Middle frontal gyrus (tissue), 1 donor: ENCODE measurements at regions not wholly inside any gene's neighbourhood (a gene's known extent, or its start where the extent isn't known, plus 50 kb on each side); places are given as distances from the start of the nearest gene placed in this dataset.

Source experiments
- DNase-seq: peaks from one replicate; pipeline ENCODE4 v3.0.0-alpha.2; 2015; ENCODE audit warnings: low spot score; ENCODE audit errors: extremely low spot score

DNA sequence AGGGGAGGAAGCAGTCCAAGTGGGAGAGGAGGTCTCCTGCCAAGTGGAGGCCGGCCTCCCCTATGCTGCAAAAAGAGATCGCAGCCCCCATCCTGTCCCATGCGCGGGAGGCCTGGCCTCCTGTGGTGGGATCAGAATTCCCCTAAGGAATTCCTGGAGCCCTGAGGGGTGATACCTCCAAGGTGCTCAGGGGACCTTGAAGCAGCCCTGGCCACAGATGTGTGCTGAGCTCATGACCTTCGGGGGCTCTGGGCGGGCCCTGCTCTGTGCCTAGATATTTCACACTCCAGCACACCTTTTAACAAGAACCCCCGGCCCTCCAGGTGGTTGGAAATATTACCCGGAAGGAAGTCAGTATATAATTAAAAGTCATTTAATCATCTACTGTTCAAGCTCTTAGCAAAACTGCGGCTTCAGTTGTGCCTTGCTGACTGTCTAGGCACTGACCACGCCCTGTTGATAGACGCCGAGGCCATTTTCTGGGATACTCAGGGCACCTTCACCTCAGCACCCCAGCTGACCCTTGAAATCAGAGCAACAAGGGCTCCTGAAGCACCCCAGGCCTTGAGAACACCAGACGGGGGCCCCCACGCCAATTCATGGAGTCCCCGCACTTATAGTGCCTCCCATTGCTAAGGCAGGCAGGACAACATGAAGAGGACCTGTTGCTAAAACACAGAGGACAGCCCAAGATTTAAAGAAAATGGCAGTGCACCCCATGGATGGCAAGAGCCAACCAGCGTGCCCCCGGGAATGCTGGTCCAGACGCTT lies 119.1 kb downstream of the NDUFA10 start:
- DNase-seq, result no peak

DNA sequence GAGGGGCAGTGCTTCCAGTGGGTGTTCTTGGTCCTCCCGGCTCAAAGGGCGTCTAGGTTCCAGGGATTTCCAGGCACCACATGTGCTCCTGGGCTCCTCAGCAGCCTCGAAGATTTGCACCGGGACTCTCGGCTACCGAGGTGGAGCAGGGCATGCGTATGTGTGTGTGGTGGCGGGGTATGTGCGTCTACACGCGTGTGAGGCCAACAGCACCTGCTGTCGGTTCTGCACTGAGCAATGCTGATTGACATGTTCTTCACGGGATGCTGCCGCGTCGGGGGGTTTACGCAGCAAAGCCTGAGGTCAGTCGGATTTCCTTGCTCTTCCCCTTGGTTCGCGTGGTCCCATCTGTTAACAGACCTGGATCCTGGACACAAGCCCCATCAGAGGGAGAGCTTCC lies 119.8 kb downstream of the NDUFA10 start:
- DNase-seq, result no peak

DNA sequence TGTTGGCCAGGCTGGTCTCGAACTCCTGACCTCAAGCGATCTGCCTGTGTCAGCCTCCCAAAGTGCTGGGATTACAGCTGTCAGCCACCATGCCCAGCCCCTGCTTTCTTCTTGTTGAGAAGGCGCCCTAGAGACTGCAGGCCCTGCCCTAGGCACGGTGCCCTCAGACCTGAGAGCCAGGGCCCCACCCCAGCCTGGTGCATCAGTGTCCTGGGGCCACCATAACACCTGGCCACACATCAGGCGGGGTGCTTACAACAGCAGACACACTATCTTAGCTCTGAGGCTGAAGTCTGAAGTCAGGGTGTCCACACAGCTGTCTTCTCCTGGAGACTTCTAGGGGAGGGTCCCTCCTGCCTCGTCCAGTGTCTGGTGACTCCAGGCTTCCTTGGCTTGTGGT lies 120.6 kb downstream of the NDUFA10 start:
- no peak for DNase-seq

DNA sequence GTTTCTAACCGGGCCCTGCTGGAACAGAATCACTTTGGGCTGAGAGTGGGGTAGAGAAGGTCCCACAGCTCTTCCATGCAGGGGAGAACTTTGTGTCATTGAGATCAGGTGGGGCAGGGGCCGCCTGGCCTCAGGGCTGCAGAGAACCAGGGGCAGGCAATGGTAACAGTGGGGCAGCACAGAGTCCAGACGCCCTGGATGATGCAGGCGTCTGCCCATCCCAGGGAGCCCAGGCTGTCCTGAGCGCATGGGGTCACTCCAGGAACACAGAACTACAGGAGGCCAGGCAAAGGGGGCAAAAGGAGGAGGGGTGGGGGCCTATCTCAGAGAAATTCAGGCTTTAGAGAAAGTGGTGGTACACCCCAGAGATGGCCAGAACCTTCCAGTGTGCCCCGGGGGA lies 121.3 kb downstream of the NDUFA10 start:
- no peak for DNase-seq

DNA sequence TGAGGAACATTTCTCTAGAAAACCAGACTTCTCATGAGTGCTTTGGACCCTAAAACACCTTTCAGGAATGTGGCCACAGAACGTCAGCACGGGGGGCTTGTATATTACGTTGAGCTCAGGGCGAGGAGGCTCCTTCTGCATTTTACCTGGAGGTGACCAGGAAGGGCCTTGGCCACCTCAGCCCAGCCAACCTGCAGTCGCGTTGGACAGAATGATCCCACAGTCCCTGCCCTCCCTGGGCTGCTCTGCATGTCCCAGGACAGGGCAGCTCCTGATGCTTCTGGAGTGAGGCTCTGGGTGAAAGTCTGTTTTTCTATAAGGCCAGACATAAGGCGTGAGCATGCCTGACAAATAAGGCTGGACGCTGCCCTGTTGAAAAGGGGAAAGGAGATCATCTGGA lies 121.9 kb downstream of the NDUFA10 start:
- DNase-seq, result no peak

DNA sequence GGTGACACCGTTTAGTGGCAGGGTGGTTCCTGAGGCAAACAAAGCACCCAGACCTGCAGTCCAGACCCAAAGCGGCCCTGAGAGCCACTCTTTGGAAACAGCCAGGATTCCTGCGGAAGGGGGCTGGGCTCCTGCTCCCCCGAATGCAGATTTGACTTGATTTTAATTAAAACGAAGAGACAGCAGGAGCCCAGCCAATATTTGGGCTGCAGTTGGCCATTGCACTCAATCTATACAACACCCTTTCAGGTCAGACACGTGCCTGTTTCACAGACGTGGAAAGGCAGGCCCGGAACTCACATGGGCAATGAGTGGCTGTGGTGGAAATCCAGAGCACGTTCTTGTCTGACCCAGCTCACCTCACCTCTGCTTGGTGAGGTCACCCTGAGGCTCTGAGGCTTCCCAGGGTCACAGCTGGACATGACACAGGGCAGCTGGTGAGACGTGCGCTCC lies 122.4 kb downstream of the NDUFA10 start:
- no peak for DNase-seq

DNA sequence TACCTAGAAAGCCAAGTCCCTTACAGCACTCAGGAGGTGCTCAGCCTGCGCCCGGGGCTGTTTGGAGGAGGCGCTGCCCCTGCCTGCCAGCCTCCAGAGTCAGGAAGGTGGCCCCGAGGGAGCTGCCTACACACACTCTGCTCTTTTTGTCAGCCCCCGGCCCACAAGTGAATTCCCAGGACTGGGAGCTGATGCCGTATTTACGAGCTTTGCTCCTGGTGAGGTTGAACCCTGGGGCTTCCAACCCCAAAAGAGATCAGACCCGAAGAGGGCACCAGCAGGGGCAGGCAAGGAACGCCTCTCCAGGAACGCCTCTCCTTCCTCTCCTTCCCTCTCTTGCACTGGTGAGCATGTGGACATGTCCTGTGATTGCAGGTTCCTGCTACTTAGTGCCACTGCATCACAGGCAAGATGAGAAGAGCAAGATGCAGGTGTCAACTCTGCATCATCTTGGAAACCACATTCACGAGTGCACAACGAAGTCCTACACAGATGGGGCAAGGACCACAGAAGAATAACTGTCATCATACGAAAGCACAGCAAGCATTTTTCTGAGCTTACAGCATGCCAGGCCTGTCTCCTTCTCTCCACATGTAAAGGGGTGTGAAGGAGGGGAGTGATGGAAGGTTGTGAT lies 126.7 kb downstream of the NDUFA10 start:
- no peak for DNase-seq

DNA sequence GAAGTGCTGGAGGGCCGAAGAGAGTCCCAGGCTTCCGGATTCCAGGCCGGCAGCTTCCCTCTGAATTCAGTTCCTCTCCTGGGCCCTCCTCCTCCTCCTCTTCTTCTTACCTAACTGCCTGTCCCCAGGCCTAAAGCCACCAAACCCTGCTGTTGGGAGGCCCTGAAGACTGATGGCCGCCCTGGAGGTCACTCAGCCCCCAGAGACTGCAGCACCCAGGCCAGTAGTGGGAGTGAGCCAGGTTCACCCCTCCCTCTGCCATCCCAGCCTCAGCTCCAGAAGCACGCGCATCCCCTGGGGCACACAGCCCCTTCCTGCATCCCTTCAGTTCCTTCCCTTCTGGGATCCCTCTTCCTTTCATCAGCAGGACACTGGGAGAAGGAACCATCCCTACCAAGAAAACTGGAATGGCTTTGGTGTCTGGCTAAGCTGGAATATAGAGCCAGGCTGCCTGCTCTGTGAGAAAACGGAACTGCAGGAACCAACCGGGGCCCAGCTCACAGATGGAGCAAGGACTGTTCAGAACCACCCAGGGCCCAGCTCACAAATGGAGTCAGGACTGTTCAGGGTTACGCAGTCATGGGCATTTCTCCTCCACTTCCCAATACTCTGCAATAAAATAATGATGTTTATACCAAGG lies 127.4 kb downstream of the NDUFA10 start:
- DNase-seq, result no peak

DNA sequence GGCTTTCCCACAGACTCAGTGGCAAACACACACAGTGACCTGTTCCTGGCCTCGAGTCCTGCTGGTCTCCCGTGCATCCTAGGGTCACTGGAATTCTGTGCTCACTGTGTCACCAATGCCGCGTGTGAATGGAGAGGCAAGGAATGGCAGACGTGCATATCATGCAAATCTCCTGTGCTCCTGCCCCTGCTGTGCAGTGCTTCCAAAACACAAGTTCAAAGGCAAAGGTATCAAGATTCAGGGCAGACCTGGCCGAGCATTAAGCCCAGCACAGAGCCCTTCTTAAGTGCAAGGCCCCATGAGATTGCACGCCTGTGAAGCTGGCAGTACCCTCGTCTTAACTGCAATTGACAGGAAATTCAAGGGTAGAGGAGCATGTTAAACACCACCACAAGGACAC lies 129.1 kb downstream of the NDUFA10 start:
- DNase-seq, result no peak

DNA sequence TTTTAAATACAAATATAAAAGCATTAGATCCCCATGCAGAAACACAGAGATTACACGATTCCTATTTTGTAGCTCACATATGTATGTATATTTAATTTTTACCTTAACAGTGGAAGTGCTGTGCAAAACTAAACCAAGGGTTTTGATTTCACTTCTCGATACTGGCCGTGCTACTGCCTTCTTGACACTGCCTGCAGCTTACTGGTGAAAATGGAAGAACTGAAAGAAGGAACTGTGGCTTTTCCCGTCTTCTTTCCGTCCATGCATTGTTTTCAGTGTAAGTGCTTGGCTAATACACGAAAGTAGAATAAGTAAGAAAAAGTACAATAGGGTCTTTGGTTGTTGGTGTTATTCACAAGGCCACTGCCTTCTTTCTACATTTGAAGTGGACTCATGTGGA lies 129.5 kb downstream of the NDUFA10 start:
- no peak for DNase-seq

DNA sequence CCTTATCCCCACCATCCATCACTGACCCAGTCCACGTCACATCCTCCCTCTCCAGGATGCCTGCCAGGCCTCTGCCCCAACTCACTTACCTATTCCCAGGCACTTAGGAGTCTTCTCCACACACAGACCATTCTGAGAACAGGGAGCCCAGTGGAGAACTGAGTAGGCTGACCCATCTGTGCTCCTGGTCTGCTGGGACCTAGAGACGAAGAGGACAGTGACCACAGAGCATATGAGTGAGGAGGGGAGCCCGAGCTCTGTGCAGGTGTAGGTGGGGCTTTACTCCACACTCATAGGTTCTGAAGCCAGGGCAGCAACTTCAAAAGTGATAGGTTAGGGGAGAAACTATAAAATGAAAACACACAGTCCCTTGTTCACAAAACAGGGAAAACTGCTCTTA lies 130.0 kb downstream of the NDUFA10 start:
- DNase-seq, result no peak

DNA sequence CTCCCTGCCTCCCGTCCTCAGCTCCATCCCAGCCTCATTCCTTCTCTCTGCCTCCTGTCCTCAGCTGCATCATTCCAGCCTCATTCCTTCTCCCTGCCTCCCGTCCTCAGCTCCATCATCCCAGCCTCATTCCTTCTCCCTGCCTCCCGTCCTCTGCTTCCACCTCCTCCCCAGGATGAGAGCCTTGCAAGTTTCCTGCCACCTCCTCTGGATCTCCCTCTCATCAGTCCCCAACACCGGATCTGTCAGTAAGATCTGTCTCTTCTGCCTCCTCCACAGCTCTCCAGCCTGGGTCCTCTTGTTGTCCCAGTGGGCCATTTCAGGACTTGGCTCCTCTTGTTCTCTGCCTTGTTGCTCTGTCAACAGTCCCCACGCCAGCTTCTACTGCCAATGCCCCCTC lies 130.9 kb downstream of the NDUFA10 start:
- DNase-seq, result no peak

DNA sequence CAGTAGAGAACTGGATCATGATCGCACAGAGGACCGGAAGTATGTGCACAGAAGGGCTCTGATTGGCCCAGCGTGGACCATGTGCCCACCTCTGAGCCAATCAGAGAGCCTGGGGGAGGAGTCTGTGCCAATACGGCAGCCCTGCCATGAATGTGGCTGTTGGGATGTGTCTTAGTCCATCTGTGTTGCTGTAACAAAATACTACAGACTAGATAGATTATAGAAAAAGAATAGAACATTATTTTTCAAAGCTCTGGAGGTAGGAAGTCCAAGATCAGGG lies 132.0 kb downstream of the NDUFA10 start:
- DNase-seq, result no peak

DNA sequence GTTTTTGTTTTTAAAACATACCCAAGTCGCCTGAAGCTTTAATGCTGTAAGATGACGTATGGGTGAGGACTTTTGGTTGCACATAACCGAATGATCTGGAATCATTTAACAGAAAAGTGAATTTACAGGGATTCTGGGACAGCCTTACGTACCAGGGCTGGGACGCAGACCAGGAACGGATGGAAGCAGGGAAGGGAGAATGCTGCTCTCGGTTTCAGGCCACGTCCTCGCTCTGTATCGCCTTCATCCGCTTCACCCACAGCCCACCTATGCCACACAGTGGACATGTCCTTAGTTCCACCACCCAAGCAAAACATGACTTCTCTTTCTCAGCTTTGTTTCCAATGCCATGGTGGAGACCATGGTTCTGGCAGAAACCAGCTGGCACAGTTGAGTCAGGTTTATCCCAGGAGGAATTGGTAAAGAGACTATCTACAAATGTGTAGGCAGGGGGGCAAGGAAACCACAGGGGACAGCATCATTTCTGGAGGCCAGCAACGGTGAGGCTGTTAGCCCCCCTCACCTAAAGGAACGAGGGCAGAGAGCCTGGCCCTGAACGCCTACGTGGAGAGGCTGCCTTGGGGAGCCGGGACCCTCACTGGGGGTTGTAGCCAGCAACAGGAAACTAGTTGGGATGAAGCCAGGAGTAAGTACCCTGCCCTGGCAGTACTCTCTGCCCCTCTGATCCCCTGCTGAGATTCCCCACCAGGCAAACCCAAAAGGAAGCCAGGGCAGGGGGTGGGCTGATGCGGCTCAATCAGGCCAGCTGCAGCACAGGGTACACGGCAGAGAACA lies 132.5 kb downstream of the NDUFA10 start:
- no peak for DNase-seq

DNA sequence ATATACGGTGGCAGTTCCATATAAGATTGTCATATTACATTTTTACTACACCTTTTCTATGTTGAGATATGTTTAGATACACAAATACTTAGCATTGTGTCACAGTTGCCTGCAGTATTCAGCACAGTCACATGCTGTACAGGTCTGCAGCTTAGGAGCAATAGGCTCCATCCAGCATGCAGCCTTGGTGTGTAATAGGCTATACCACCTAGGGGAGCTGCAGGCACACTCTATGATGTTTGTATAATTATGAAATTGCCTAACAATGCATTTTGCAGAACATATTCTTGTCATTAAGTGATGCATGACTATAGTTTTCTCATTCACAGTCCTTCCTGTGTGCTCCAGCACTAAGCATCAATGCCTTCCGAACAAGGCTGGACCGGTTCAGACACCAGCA lies 133.4 kb downstream of the NDUFA10 start:
- no peak for DNase-seq

DNA sequence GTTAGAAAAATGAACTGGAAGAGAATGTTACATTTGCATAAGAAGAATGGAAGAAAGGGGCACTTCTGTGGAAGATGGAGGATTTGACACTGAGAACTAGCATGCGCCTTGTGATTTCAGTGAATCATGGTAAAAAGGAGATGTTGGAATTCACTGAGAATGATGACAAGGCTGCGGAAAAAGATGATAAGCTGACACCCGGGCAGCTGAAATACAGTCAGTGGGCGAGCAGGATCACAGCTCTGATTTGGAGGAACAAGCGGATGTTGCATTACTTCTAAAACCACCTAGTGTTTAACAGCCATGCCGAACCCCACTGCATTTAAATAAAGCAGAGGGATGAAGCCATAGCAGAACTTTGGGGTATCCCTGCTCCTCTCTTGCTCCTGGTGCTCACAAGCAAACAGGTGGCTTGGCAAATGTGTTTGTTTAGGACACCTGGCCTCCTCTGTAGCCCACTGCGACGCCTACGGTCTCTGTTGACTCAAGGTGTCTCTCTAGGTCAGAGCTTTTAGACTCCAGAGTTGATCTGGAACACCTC lies 134.9 kb downstream of the NDUFA10 start:
- no peak for DNase-seq

DNA sequence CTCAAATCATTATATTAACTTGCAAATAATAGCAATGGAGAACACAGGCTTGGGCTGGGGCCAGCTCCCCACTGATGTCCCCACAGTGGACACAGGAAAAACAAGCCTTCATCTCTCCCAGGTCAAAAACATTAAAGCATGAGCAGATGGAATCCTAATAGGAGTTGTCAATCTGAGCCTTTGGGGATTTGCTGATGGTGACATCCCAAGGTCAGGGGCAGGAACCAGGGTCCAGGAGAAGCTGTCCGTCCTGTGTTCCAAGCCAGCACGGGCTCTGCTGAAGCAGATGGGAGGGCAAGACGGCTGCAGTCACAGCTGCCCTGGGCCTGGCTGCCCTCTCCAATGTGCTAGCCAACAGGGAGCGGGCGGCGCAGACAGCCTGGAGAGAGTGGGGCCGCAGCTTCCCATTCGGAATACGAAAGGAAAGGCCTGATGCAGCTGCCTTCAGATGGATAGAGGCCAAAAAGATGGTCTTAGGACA lies 135.5 kb downstream of the NDUFA10 start:
- no peak for DNase-seq

DNA sequence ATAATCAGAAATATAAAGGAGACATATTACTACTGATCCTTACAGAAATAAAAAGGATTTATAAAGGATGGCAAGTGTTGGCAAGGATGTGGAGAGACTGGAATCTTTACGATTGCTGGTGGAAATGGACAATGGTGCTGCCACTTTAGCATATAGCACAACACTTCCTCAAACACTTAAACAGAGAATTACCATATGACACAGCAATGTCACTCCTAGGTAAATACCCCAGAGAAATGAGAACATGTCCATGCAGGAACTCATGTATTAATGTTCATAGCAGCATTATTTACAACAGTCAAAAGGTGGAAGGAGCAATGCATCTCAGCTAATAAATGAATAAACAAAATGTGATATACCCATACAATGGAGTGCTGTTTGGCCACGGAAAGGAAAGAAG lies 137.5 kb downstream of the NDUFA10 start:
- DNase-seq, result no peak

DNA sequence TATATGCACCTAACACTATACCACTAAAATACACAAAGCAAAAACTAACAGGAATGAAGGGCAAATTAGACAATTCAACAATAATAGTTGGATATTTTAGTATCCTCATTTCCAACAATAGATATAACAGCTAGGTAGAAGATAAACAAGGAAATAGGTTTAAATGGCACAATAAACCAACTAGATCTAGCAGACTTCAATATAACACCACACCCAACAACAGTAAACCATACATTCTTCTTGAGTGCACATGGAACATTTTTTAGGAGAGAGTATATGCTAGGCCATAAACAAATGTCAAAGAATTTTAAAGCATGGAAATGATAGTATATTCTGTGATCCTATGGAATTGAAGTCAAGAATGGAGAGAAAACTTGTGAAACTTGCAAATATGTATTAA lies 138.4 kb downstream of the NDUFA10 start:
- DNase-seq, result no peak

DNA sequence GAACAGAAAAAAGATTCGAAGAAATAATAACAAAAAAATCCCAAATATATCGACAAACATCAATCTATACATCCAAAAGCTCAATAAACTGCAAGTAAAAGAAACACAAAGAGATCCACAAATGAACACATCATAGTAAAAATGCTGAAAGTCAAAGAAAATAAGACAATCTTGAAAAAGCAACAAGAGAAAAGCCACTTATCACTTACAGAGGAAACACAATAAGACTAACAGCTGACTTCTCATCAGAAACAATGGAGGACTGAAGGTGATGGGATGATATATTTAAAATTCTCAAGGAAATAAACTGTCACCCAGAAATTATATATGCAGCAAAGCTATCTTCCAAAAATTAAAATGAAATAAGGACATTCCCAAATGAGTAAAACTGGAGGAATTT lies 140.3 kb downstream of the NDUFA10 start:
- DNase-seq, result no peak

DNA sequence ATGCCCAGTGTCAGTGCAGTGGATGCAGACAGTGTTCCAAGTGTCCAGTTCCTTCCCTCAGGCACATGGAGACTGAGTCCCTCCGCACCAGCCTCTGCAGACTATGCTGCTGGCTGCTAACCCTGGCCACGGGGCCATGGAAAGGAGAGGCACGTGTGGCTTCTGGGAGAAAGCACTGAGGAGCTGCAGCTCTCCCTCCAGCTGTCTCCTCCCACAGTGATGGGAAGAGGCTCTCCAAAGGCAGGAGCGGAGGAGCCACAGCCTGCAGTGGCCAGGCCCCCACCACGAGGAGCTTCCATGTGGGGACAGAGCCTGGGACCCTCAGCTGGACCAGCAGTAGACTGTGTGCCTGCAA lies 141.1 kb downstream of the NDUFA10 start:
- DNase-seq, result no peak
